BLaER1 treated with 17β-estradiol and CSF1 and Interleukin-3, amounts not matched to agents 10 nM and 100 nM (cell line): ENCODE measurements at regions not wholly inside any gene's neighbourhood (a gene's known extent, or its start where the extent isn't known, plus 50 kb on each side); places are given as distances from the start of the nearest gene placed in this dataset.

Source experiments
- H3K27ac ChIP-seq, 11 experiments: shearing (Covaris generic); formaldehyde crosslinking; 2 replicates each; pipeline ENCODE4 v1.8.1; 2022
- H3K27me3 ChIP-seq, 11 experiments: shearing (Covaris generic); formaldehyde crosslinking; 2 replicates each; pipeline ENCODE4 v1.8.1; 2022
- H3K36me3 ChIP-seq, 11 experiments: shearing (Covaris generic); formaldehyde crosslinking; 2 replicates each; pipeline ENCODE4 v1.8.1; 2022
- H3K4me1 ChIP-seq, 10 experiments: shearing (Covaris generic); formaldehyde crosslinking; 2 replicates each; pipeline ENCODE4 v1.8.1; 2022
- H3K4me2 ChIP-seq, 11 experiments: shearing (Covaris generic); formaldehyde crosslinking; 2 replicates each; pipeline ENCODE4 v1.8.1; 2022
- H3K4me3 ChIP-seq, 10 experiments: shearing (Covaris generic); formaldehyde crosslinking; 2 replicates each; pipeline ENCODE4 v1.8.1; 2022
- H3K9ac ChIP-seq, 11 experiments: shearing (Covaris generic); formaldehyde crosslinking; 2 replicates each; pipeline ENCODE4 v1.8.1; 2022
- H3K9me3 ChIP-seq, 11 experiments: shearing (Covaris generic); formaldehyde crosslinking; replicated peaks in 1 of 11; 2 replicates each; pipeline ENCODE4 v1.8.1; 2022
- H4K20me1 ChIP-seq, 11 experiments: shearing (Covaris generic); formaldehyde crosslinking; 2 replicates each; pipeline ENCODE4 v1.8.1; 2022
- Cebpa-rat ChIP-seq, 11 experiments: shearing (Covaris generic); IDR thresholded peaks; 2 replicates each; pipeline ENCODE4 v1.8.1; 2022

DNA sequence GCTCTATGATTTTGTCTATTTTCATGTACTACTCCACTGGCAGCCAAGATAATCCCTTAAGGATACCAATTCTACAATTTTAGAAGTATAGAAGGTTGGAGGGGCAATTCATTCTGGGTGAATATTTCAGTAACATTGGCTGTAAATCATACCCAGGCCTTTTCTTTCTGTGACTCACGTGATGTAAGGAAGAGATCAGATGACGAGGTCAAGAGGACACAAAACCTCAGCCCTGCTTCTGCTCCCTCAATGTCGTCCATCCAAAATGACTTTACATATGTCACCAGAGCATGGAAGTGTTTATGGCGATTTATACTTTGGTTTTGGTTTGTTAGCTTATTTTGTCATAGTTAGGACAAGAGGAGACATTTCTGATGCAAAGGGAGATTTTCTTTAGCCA lies 70.7 kb upstream of the SLC4A4 start:
- TF ChIP-seq Cebpa-rat (IDR thresholded peaks at IDR 0.05), result no peak

DNA sequence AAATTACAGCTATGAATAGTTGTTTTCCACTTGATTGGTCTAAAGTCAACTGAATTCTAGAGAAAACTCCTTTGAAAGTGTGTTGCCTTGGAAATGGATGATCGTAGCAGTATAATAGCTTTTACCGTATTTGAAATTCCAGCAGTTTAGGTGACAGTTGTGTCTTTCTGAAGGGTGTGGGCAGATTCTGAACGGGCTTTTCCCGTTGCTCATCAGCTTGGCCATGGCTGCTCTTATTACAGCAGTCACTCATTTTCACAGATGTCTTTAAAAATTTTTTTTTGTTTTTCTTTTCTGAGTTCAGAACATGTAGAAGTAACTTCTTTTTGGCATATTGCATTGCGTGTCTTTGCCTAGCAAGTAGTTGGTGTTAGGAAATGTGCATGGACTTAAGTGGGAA lies 69.6 kb upstream of the SLC4A4 start:
- H3K4me3 ChIP-seq, result no peak overlapping the region
- no peaks in the 10 kb centered on the region for H4K20me1 ChIP-seq
- peak overlapping the region in 2 of 11 experiments; percentile 0 to 12; a peak in 2 of 22 replicates for H3K4me2 ChIP-seq
- H3K9me3 ChIP-seq, result no peaks in the 10 kb centered on the region
- no peaks in the 10 kb centered on the region for H3K27me3 ChIP-seq
- no peak for TF ChIP-seq Cebpa-rat (IDR thresholded peaks at IDR 0.05)
- H3K9ac ChIP-seq, result no peak overlapping the region
- peaks cover 11 to 43% (median 34%) of the 10 kb centered on the region in 10 experiments; a peak in 19 of 20 replicates for H3K4me1 ChIP-seq
- H3K27ac ChIP-seq, result no peak overlapping the region
- H3K36me3 ChIP-seq, result no peaks in the 10 kb centered on the region

More for the DNA sequence above, 70.7 kb upstream of the SLC4A4 start:
- Histone ChIP-seq H3K9me3 (no peaks in the 10 kb centered on the region), H4K20me1 (no peaks in the 10 kb centered on the region), H3K4me2 (peak overlapping the region in 4 of 11 experiments; percentile 2 to 22 (median 11); a peak in 4 of 22 replicates), H3K4me1 (peaks cover 11 to 41% (median 33%) of the 10 kb centered on the region in 10 experiments; a peak in 19 of 20 replicates), H3K36me3 (no peaks in the 10 kb centered on the region), H3K27me3 (no peaks in the 10 kb centered on the region), H3K9ac (no peak overlapping the region), H3K27ac (no peak overlapping the region), H3K4me3 (no peak overlapping the region)

DNA sequence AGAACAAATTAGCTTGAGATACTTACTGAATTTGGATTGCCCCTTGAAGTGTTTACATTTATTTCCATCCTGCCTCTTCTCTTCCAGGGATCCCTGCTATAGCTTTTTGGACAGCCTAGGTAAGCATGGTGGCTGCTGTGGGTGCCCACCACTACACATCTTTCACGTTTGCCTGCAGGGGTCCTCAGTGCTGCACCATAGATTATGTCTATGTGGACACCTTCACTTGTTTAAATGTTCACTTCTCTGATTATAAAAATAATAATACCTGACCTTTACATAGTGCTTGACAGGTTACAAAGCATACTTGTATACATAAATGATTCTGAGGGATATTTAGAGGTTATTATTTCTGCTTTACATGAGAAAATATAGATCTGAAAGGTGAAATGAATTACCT lies 67.9 kb upstream of the SLC4A4 start:
- no peaks in the 10 kb centered on the region for H3K27me3 ChIP-seq
- H3K9ac ChIP-seq, result no peak overlapping the region
- no peak overlapping the region for H3K27ac ChIP-seq
- H3K4me2 ChIP-seq, result no peak overlapping the region
- peaks cover 24 to 49% (median 42%) of the 10 kb centered on the region in 10 experiments for H3K4me1 ChIP-seq
- no peak for TF ChIP-seq Cebpa-rat (IDR thresholded peaks at IDR 0.05)
- H4K20me1 ChIP-seq, result no peaks in the 10 kb centered on the region
- no peaks in the 10 kb centered on the region for H3K36me3 ChIP-seq
- no peaks in the 10 kb centered on the region for H3K9me3 ChIP-seq
- no peak overlapping the region for H3K4me3 ChIP-seq

DNA sequence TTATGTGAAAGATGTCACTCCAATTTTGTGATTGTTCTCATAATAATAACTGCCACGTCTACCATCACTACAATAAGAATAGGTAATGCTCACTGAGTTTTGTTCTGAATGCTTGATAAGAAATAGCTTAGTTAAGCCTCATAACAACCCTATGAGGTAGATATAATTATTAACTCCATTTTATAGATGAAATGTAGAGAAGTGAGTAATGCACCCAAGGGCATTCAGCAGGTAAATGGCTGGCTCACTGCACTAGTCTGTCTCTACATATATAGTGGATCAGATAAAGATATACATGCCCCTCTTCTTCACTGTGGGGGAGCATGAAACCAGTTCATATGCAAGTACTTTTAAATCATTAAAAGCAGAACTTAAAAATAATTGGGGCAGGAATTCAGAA lies 65.8 kb upstream of the SLC4A4 start:
- no peak overlapping the region for H3K9ac ChIP-seq
- H3K27me3 ChIP-seq, result no peaks in the 10 kb centered on the region
- H3K36me3 ChIP-seq, result no peaks in the 10 kb centered on the region
- no peaks in the 10 kb centered on the region for H3K9me3 ChIP-seq
- H3K4me1 ChIP-seq, result peaks cover 18 to 44% (median 32%) of the 10 kb centered on the region in 10 experiments
- H3K27ac ChIP-seq, result no peak overlapping the region
- H3K4me2 ChIP-seq, result no peak overlapping the region
- H3K4me3 ChIP-seq, result no peak overlapping the region
- TF ChIP-seq Cebpa-rat (IDR thresholded peaks at IDR 0.05), result no peak
- H4K20me1 ChIP-seq, result no peaks in the 10 kb centered on the region

DNA sequence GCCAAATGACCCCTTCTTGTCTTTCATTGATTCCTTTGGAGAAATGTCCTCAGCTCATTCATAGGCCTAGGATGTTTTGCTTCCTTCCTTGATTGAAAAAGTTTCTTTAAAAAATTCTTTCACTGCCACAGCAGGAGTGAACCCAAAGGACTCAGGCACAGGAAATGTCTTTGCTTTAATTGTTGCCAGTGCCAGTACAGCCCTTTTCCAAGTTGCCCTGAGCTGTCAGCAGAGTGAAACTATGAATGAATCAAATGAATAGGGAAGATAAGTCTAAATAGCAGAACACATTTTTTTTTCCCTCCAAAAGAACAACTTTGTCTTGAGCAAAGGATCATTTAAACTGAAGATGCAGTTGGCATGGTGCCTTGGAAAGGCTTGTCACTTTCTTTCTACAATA lies 63.8 kb upstream of the SLC4A4 start:
- Histone ChIP-seq H3K4me3 (no peak overlapping the region), H3K9ac (no peak overlapping the region), H3K4me2 (peak overlapping the region; percentile 58 to 72 (median 69); a peak in 21 of 22 replicates), H3K27me3 (no peaks in the 10 kb centered on the region), H3K4me1 (peaks cover 16 to 35% (median 26%) of the 10 kb centered on the region in 10 experiments), H3K27ac (peak overlapping the region in 9 of 11 experiments; percentile 0 to 60 (median 43); a peak in 14 of 22 replicates), H3K36me3 (no peaks in the 10 kb centered on the region), H3K9me3 (no peaks in the 10 kb centered on the region), H4K20me1 (no peaks in the 10 kb centered on the region)
- no peak for TF ChIP-seq Cebpa-rat (IDR thresholded peaks at IDR 0.05)

DNA sequence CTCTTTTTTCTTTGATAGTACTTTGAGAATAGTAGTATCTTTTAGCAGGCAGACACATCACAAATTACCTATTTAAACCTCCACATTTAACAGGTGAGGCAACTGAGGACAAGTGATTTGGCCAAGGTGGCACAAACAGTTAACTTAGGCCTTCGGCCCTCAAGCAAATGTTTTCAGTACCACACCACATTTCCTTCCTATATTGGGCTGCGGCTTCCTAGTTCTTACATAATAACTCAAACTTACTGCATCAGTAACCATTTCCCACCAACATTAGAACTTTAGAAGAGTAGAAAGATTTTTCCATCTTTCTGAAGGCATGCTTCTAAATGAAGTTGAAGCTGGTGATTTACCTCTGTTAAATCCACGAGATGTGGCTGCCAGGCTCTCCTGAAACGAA lies 63.2 kb upstream of the SLC4A4 start:
- H3K27me3 ChIP-seq, result no peaks in the 10 kb centered on the region

DNA sequence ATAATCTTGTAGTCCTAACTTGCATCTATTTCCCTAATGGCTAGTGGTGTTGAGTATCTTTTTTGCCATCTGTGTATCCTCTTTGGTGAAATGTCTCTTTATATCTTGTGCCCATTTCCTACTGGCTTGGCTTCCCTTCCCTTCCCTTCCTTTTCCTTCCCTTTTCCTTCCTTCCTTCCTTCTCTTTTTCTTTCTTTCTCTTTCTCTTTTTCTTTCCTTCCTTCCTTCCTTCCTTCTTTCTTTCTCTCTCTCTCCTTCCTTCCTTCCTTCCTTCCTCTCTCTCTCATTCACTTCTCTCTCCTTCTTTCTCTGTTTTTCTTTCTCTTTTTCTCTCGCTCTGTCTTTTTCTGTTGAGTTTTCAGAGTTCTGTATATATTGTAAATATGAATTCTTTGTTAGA lies 61.5 kb upstream of the SLC4A4 start:
- H3K4me3 ChIP-seq, result no peak overlapping the region
- H3K4me1 ChIP-seq, result peaks cover 16 to 35% (median 26%) of the 10 kb centered on the region in 10 experiments
- H3K4me2 ChIP-seq, result peak overlapping the region in 1 of 11 experiments; percentile 6; a peak in 1 of 22 replicates
- no peaks in the 10 kb centered on the region for H3K36me3 ChIP-seq
- no peak overlapping the region for H3K27ac ChIP-seq
- H3K27me3 ChIP-seq, result no peaks in the 10 kb centered on the region
- H3K9me3 ChIP-seq, result no peaks in the 10 kb centered on the region
- TF ChIP-seq Cebpa-rat (IDR thresholded peaks at IDR 0.05), result no peak
- H3K9ac ChIP-seq, result no peak overlapping the region
- no peaks in the 10 kb centered on the region for H4K20me1 ChIP-seq

More for the DNA sequence above, 63.2 kb upstream of the SLC4A4 start:
- peaks cover 16 to 35% (median 26%) of the 10 kb centered on the region in 10 experiments for H3K4me1 ChIP-seq
- H3K9ac ChIP-seq, result no peak overlapping the region
- no peaks in the 10 kb centered on the region for H3K36me3 ChIP-seq
- H3K4me2 ChIP-seq, result peak overlapping the region; percentile 58 to 72 (median 69)
- TF ChIP-seq Cebpa-rat (IDR thresholded peaks at IDR 0.05), result no peak
- peak overlapping the region in 8 of 11 experiments; percentile 9 to 60 (median 46); a peak in 14 of 22 replicates for H3K27ac ChIP-seq
- no peaks in the 10 kb centered on the region for H3K9me3 ChIP-seq
- no peaks in the 10 kb centered on the region for H4K20me1 ChIP-seq
- no peak overlapping the region for H3K4me3 ChIP-seq

DNA sequence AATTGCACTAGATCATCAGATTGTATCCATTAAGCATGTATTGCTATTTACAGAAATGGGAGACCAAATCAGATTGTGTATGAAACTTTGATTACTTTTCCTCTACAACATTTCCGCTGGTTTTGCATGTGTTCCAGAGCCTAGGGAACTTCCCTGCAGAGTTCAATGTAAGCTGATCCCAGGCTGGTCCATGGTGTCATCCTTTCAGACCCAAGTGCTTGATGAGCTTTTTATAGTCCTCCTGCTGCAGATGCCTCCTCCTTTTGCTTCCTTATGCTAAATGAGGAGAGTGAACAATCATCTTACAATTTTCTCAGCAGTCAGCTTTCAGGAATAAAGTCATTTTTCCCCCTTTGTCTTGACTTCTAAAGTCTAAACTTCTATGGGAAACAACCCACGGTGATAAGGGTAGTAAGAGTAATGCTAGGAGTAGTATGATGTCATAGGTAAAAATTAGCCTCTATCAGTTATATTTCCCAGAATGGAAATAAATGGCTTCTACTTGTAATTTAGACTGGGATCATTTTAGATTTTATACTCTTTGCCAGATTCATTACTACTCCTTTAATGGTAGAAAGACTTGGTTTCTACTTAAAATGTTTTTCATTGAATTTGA lies 55.1 kb upstream of the SLC4A4 start:
- Histone ChIP-seq H4K20me1 (no peaks in the 10 kb centered on the region), H3K4me3 (no peak overlapping the region)

DNA sequence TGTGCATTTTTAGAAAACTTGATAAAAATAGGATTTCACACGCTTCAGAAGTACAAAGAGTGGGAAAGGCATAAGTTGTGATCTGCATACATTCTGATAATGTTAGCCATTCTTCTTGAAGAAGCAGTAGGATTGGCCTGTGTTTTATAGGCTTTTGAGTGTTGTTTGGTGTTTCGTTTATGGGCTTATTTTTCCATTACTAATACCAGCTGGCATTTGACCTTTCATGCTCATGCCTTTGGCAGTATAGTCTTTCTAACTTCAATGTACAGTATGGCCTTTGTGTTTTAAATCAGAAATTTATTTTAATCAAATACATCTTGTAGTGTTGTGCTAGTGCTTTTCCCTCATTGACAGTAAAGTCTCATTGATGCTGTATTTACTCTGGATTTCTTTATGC lies 51.5 kb upstream of the SLC4A4 start:
- H3K9me3 ChIP-seq, result no peaks in the 10 kb centered on the region
- no peak for TF ChIP-seq Cebpa-rat (IDR thresholded peaks at IDR 0.05)
- no peak overlapping the region for H3K27ac ChIP-seq
- H3K36me3 ChIP-seq, result no peaks in the 10 kb centered on the region
- H3K4me3 ChIP-seq, result no peak overlapping the region
- no peak overlapping the region for H3K9ac ChIP-seq
- H4K20me1 ChIP-seq, result no peaks in the 10 kb centered on the region
- H3K27me3 ChIP-seq, result no peaks in the 10 kb centered on the region
- no peaks in the 10 kb centered on the region for H3K4me1 ChIP-seq
- H3K4me2 ChIP-seq, result no peak overlapping the region

More for the DNA sequence above, 55.1 kb upstream of the SLC4A4 start:
- Histone ChIP-seq H3K9ac (no peak overlapping the region), H3K27ac (no peak overlapping the region), H3K4me2 (no peak overlapping the region), H3K4me1 (no peaks in the 10 kb centered on the region), H3K9me3 (no peaks in the 10 kb centered on the region), H3K27me3 (no peaks in the 10 kb centered on the region), H3K36me3 (no peaks in the 10 kb centered on the region)
- no peak for TF ChIP-seq Cebpa-rat (IDR thresholded peaks at IDR 0.05)

DNA sequence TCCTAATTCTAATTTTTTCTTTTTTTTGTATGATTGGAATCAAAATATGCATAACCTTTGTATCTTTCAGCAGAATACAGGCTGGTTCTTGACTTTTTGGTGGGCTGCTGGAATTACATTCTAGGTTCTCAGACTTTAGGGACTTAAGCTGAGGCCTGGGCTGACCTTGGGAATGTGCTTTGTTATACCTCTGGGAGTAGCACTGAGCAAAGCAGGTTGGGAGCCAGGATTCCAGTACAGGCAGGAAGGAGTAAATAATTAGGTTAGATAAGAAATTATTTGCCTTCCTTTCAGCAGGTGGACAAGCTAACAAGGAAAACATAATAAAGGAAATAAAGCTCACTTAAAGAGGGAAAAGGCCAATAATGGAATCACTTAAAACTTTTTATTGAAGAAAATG lies 49.9 kb upstream of the SLC4A4 start:
- Histone ChIP-seq H3K4me1 (no peaks in the 10 kb centered on the region), H3K36me3 (no peaks in the 10 kb centered on the region), H3K27me3 (no peaks in the 10 kb centered on the region), H3K9ac (no peak overlapping the region), H4K20me1 (no peaks in the 10 kb centered on the region), H3K4me2 (no peak overlapping the region), H3K27ac (no peak overlapping the region), H3K4me3 (no peak overlapping the region), H3K9me3 (no peaks in the 10 kb centered on the region)
- TF ChIP-seq Cebpa-rat (IDR thresholded peaks at IDR 0.05), result no peak
